T-helper 2 cell treated with Interferon-gamma antibody and Interleukin-4, amounts not matched to agents 5 μg/mL and 100 μg/mL, for 36 hours (primary cell): ENCODE measurements at regions not wholly inside any gene's neighbourhood (a gene's known extent, or its start where the extent isn't known, plus 50 kb on each side); places are given as distances from the start of the nearest gene placed in this dataset.
A peak's percentile ranks its signal among the peaks of the same experiment; 100 is the strongest.
"Not testable (repeated sequence)": the region's sequence is repeated elsewhere in the genome, so short reads cannot be mapped to it uniquely, and the experiment has no call there.

Experiments
- DNase-seq: peaks from one replicate; pipeline ENCODE4 v3.0.0; 2021; ENCODE audit warnings: low spot score
- H3K27ac Mint-ChIP-seq: one replicate; pipeline ENCODE4 v1.8.0; 2021; ENCODE audit warnings: mild to moderate bottlenecking, mixed read lengths
- H3K27me3 Mint-ChIP-seq: one replicate; pipeline ENCODE4 v1.8.0; 2021; ENCODE audit warnings: low read depth, mixed read lengths
- H3K36me3 Mint-ChIP-seq: one replicate; pipeline ENCODE4 v1.8.0; 2021; ENCODE audit warnings: low read depth, mixed read lengths
- H3K4me1 Mint-ChIP-seq: one replicate; pipeline ENCODE4 v1.8.0; 2021; ENCODE audit warnings: low read depth, mixed read lengths
- H3K4me3 Mint-ChIP-seq: one replicate; pipeline ENCODE4 v1.8.0; 2022; ENCODE audit warnings: mild to moderate bottlenecking, moderate library complexity, mixed read lengths
- H3K9me3 Mint-ChIP-seq: one replicate; pipeline ENCODE4 v1.8.0; 2021; ENCODE audit warnings: mixed read lengths

GRCh38 chr10:21423338-21423737 lies 102.1 kb downstream of the SKIDA1 start:
- Mint-ChIP-seq H3K36me3 (no peaks in the 10 kb centered on the region), H3K4me1 (peaks cover 4% of the 10 kb centered on the region), H3K27ac (no peak overlapping the region), H3K9me3 (peaks cover 7% of the 10 kb centered on the region), H3K4me3 (no peak overlapping the region), H3K27me3 (no peaks in the 10 kb centered on the region)
- no peak for DNase-seq

- Mint-ChIP-seq H3K4me1 (peaks cover 4% of the 10 kb centered on the region), H3K4me3 (no peak overlapping the region), H3K27ac (no peak overlapping the region), H3K27me3 (no peaks in the 10 kb centered on the region), H3K9me3 (no peaks in the 10 kb centered on the region), H3K36me3 (no peaks in the 10 kb centered on the region)
- no peak for DNase-seq
Observed at GRCh38 chr10:21421794-21422193, 103.7 kb downstream of the SKIDA1 start.

GRCh38 chr10:21421016-21421415 lies 104.5 kb downstream of the SKIDA1 start:
- Mint-ChIP-seq H3K27me3 (no peaks in the 10 kb centered on the region), H3K4me3 (no peak overlapping the region), H3K36me3 (no peaks in the 10 kb centered on the region), H3K9me3 (no peaks in the 10 kb centered on the region), H3K27ac (no peak overlapping the region), H3K4me1 (peaks cover 4% of the 10 kb centered on the region)
- DNase-seq, result no peak

GRCh38 chr10:21418981-21419576 lies 106.4 kb downstream of the SKIDA1 start:
- not testable (repeated sequence) for DNase-seq, H3K27ac Mint-ChIP-seq, H3K9me3 Mint-ChIP-seq, H3K4me3 Mint-ChIP-seq, H3K4me1 Mint-ChIP-seq, H3K27me3 Mint-ChIP-seq, H3K36me3 Mint-ChIP-seq

- Mint-ChIP-seq H3K4me3 (no peak overlapping the region), H3K27ac (no peak overlapping the region), H3K4me1 (peaks cover 9% of the 10 kb centered on the region), H3K36me3 (no peaks in the 10 kb centered on the region), H3K9me3 (no peaks in the 10 kb centered on the region), H3K27me3 (no peaks in the 10 kb centered on the region)
- no peak for DNase-seq
Observed at GRCh38 chr10:21417172-21417712, 108.2 kb downstream of the SKIDA1 start.

- no peaks in the 10 kb centered on the region for H3K27me3 Mint-ChIP-seq
- H3K9me3 Mint-ChIP-seq, result no peaks in the 10 kb centered on the region
- no peak overlapping the region for H3K27ac Mint-ChIP-seq
- no peaks in the 10 kb centered on the region for H3K36me3 Mint-ChIP-seq
- peaks cover 4% of the 10 kb centered on the region for H3K4me1 Mint-ChIP-seq
- H3K4me3 Mint-ChIP-seq, result no peak overlapping the region
- DNase-seq, result no peak
Observed at GRCh38 chr10:21413680-21414079, 111.8 kb downstream of the SKIDA1 start.

- H3K27ac Mint-ChIP-seq, result no peak overlapping the region
- no peak for DNase-seq
- peaks cover 4% of the 10 kb centered on the region for H3K4me1 Mint-ChIP-seq
- no peak overlapping the region for H3K4me3 Mint-ChIP-seq
- H3K36me3 Mint-ChIP-seq, result no peaks in the 10 kb centered on the region
- no peaks in the 10 kb centered on the region for H3K27me3 Mint-ChIP-seq
- H3K9me3 Mint-ChIP-seq, result no peaks in the 10 kb centered on the region
Observed at GRCh38 chr10:21413268-21413667, 112.2 kb downstream of the SKIDA1 start.

- H3K9me3 Mint-ChIP-seq, result no peaks in the 10 kb centered on the region
- H3K27me3 Mint-ChIP-seq, result no peaks in the 10 kb centered on the region
- peaks cover 12% of the 10 kb centered on the region for H3K4me1 Mint-ChIP-seq
- peak overlapping the region; percentile 19 for H3K4me3 Mint-ChIP-seq
- H3K27ac Mint-ChIP-seq, result peak overlapping the region; percentile 49
- DNase-seq, result peak; percentile 17
- no peaks in the 10 kb centered on the region for H3K36me3 Mint-ChIP-seq
Observed at GRCh38 chr10:21406595-21407193, 118.8 kb downstream of the SKIDA1 start.

- no peak overlapping the region for H3K4me3 Mint-ChIP-seq
- no peak overlapping the region for H3K27ac Mint-ChIP-seq
- H3K27me3 Mint-ChIP-seq, result no peaks in the 10 kb centered on the region
- H3K36me3 Mint-ChIP-seq, result no peaks in the 10 kb centered on the region
- DNase-seq, result no peak
- H3K9me3 Mint-ChIP-seq, result no peaks in the 10 kb centered on the region
- peaks cover 12% of the 10 kb centered on the region for H3K4me1 Mint-ChIP-seq
Observed at GRCh38 chr10:21405981-21406380, 119.5 kb downstream of the SKIDA1 start.

- Mint-ChIP-seq H3K9me3 (no peaks in the 10 kb centered on the region), H3K36me3 (no peaks in the 10 kb centered on the region), H3K4me1 (peaks cover 12% of the 10 kb centered on the region), H3K27me3 (peaks cover 5% of the 10 kb centered on the region), H3K4me3 (no peak overlapping the region), H3K27ac (no peak overlapping the region)
- no peak for DNase-seq
Observed at GRCh38 chr10:21403256-21404015, 122.0 kb downstream of the SKIDA1 start.

- H3K36me3 Mint-ChIP-seq, result no peaks in the 10 kb centered on the region
- peaks cover 5% of the 10 kb centered on the region for H3K27me3 Mint-ChIP-seq
- peaks cover 12% of the 10 kb centered on the region for H3K4me1 Mint-ChIP-seq
- no peak for DNase-seq
- no peak overlapping the region for H3K4me3 Mint-ChIP-seq
- no peaks in the 10 kb centered on the region for H3K9me3 Mint-ChIP-seq
- no peak overlapping the region for H3K27ac Mint-ChIP-seq
Observed at GRCh38 chr10:21402606-21403083, 122.8 kb downstream of the SKIDA1 start.

- no peaks in the 10 kb centered on the region for H3K36me3 Mint-ChIP-seq
- H3K4me3 Mint-ChIP-seq, result no peak overlapping the region
- no peaks in the 10 kb centered on the region for H3K4me1 Mint-ChIP-seq
- peaks cover 5% of the 10 kb centered on the region for H3K27me3 Mint-ChIP-seq
- no peaks in the 10 kb centered on the region for H3K9me3 Mint-ChIP-seq
- H3K27ac Mint-ChIP-seq, result no peak overlapping the region
- DNase-seq, result no peak
Observed at GRCh38 chr10:21401196-21401595, 124.3 kb downstream of the SKIDA1 start.

- no peaks in the 10 kb centered on the region for H3K36me3 Mint-ChIP-seq
- no peak for DNase-seq
- no peak overlapping the region for H3K4me3 Mint-ChIP-seq
- H3K27me3 Mint-ChIP-seq, result peaks cover 5% of the 10 kb centered on the region
- peaks cover 5% of the 10 kb centered on the region for H3K9me3 Mint-ChIP-seq
- no peak overlapping the region for H3K27ac Mint-ChIP-seq
- H3K4me1 Mint-ChIP-seq, result no peaks in the 10 kb centered on the region
Observed at GRCh38 chr10:21399392-21400035, 126.0 kb downstream of the SKIDA1 start.
